ENCODE measurements at regions not wholly inside any gene's neighbourhood (a gene's known extent, or its start where the extent isn't known, plus 50 kb on each side); places are given as distances from the start of the nearest gene placed in this dataset.

- no peak for DNase-seq
Observed at GRCh38 chr6:15993716-15994228, 135.1 kb upstream of the MYLIP start.

GRCh38 chr6:15990179-15990578, 138.7 kb upstream of the MYLIP start:
- DNase-seq, result no peak

GRCh38 chr6:15989397-15989796, 139.5 kb upstream of the MYLIP start:
- no peak for DNase-seq

- DNase-seq, result peak; percentile 71
Observed at GRCh38 chr6:15987569-15987968, 141.3 kb upstream of the MYLIP start.

- DNase-seq, result no peak
Observed at GRCh38 chr6:15986027-15986629, 142.8 kb upstream of the MYLIP start.

- DNase-seq, result no peak
Observed at GRCh38 chr6:15985379-15985959, 143.4 kb upstream of the MYLIP start.

GRCh38 chr6:15981956-15982355, 146.9 kb upstream of the MYLIP start:
- no peak for DNase-seq

- no peak for DNase-seq
Observed at GRCh38 chr6:15980801-15981200, 148.1 kb upstream of the MYLIP start.

GRCh38 chr6:15978426-15978825, 150.5 kb upstream of the MYLIP start:
- DNase-seq, result no peak

- DNase-seq, result no peak
Observed at GRCh38 chr6:15977050-15977449, 151.8 kb upstream of the MYLIP start.

- DNase-seq, result no peak
Observed at GRCh38 chr6:15974817-15975216, 154.1 kb upstream of the MYLIP start.

GRCh38 chr6:15970517-15970916, 158.4 kb upstream of the MYLIP start:
- DNase-seq, result no peak

GRCh38 chr6:15969236-15969778, 159.6 kb upstream of the MYLIP start:
- peak; percentile 69 for DNase-seq

- no peak for DNase-seq
Observed at GRCh38 chr6:15968519-15968918, 160.4 kb upstream of the MYLIP start.

- DNase-seq, result no peak
Observed at GRCh38 chr6:15966000-15966520, 162.8 kb upstream of the MYLIP start.

- no peak for DNase-seq
Observed at GRCh38 chr6:15962449-15962764, 166.5 kb upstream of the MYLIP start.

GRCh38 chr6:15961635-15962448, 167.0 kb upstream of the MYLIP start:
- DNase-seq, result no peak

- DNase-seq, result no peak
Observed at GRCh38 chr6:15960740-15961634, 167.9 kb upstream of the MYLIP start.

- no peak for DNase-seq
Observed at GRCh38 chr6:15957655-15958169, 171.2 kb upstream of the MYLIP start.

GRCh38 chr6:15956205-15957106, 172.4 kb upstream of the MYLIP start:
- DNase-seq, result no peak

- no peak for DNase-seq
Observed at GRCh38 chr6:15955484-15955883, 173.4 kb upstream of the MYLIP start.

Measured in islet precursor cell (in vitro differentiated cells).